ENCODE measurements at regions not wholly inside any gene's neighbourhood (a gene's known extent, or its start where the extent isn't known, plus 50 kb on each side); places are given as distances from the start of the nearest gene placed in this dataset.

DNA sequence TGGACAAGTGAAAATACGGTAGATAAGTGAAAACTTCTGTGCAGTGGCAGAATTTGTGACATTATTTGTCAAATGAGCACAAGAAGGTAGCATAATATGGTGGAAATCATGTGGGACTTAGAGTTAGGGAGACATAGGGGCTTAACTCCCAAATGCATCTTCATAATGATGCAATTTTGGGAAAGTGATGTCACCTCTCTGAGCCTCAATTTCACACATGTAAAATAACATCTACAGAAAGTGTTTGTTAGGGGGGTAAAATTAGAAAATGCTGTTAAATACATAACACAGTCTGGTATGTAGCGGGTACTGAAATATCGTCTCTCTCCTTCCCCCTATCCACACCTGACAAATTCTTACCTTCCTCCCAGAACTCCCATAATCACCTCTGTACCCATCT, 52.9 kb upstream of the CAPN7 start:
- Histone ChIP-seq H3K27me3 (replicated peaks in 1 of 4; ENCODE audit: control extremely low read depth in 1 of 4, control insufficient read depth in 3 of 4, insufficient read depth in 4 of 4, low read length in 3 of 4) (peaks cover 0 to 31% (median 19%) of the 10 kb centered on the region in 4 experiments), H3K9ac (ENCODE audit: low read length) (no peak overlapping the region), H3K4me2 (replicated peaks; ENCODE audit: low read depth, low read length, poor library complexity, severe bottlenecking) (no peak overlapping the region), H2AFZ (ENCODE audit: insufficient read depth, low read depth, low read length, poor library complexity, severe bottlenecking) (no peak overlapping the region), H3K79me2 (ENCODE audit: control insufficient read depth, insufficient read depth, low read length) (no peaks in the 10 kb centered on the region), H4K20me1 (ENCODE audit: control insufficient read depth, insufficient read depth, low read length, poor library complexity, severe bottlenecking) (no peaks in the 10 kb centered on the region), H3K4me1 (ENCODE audit: control insufficient read depth in 2 of 2, insufficient read depth in 2 of 2, low read length in 2 of 2) (no peaks in the 10 kb centered on the region), H3K27ac (ENCODE audit: low read length in 2 of 2) (no peak overlapping the region), H3K9me3 (ENCODE audit: control extremely low read depth in 1 of 3, control insufficient read depth in 2 of 3, insufficient read depth in 1 of 3, low read length in 2 of 3) (no peaks in the 10 kb centered on the region), H3K36me3 (replicated peaks in 1 of 2; ENCODE audit: control extremely low read depth in 1 of 2, control insufficient read depth in 1 of 2, extremely low read depth in 1 of 2, insufficient read depth in 2 of 2, low read length in 1 of 2) (no peaks in the 10 kb centered on the region), H3K4me3 (ENCODE audit: control extremely low read depth in 1 of 5, extremely low read depth in 1 of 5, insufficient read depth in 1 of 5, low read depth in 2 of 5, low read length in 4 of 5) (no peak overlapping the region)
- Mint-ChIP-seq H3K27ac (no peak overlapping the region), H3K4me1 (no peaks in the 10 kb centered on the region), H3K9me3 (ENCODE audit: insufficient read depth) (peaks cover 4% of the 10 kb centered on the region), H3K4me3 (no peak overlapping the region), H3K27me3 (peaks cover 47% of the 10 kb centered on the region)
- CTCF ChIA-PET: interaction anchor here (1.0 kb wide), 1 partner anchor 37 kb away, joined by 3 read pairs; no protein-coding TSS in a partner anchor
- POLR2A ChIA-PET: no interaction called here
- WGBS (ENCODE audit: insufficient coverage): 96% methylated on average over 3 of the region's 3 CpGs
- no peak for ATAC-seq (ENCODE audit: low read depth)
- TF ChIP-seq, protein P1, sequence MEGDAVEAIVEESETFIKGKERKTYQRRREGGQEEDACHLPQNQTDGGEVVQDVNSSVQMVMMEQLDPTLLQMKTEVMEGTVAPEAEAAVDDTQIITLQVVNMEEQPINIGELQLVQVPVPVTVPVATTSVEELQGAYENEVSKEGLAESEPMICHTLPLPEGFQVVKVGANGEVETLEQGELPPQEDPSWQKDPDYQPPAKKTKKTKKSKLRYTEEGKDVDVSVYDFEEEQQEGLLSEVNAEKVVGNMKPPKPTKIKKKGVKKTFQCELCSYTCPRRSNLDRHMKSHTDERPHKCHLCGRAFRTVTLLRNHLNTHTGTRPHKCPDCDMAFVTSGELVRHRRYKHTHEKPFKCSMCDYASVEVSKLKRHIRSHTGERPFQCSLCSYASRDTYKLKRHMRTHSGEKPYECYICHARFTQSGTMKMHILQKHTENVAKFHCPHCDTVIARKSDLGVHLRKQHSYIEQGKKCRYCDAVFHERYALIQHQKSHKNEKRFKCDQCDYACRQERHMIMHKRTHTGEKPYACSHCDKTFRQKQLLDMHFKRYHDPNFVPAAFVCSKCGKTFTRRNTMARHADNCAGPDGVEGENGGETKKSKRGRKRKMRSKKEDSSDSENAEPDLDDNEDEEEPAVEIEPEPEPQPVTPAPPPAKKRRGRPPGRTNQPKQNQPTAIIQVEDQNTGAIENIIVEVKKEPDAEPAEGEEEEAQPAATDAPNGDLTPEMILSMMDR (IDR thresholded peaks at IDR 0.05): no peak
- no peak for TF ChIP-seq EZH2 (IDR thresholded peaks at IDR 0.05; ENCODE audit: borderline replicate concordance, insufficient read depth, low read depth, low read length, poor library complexity, severe bottlenecking)
- DNase-seq: no peak
- intact Hi-C loops (cut with micrococcal nuclease): no loop called here

GRCh38 chr3:15154326-15154725, 51.7 kb upstream of the CAPN7 start:
- Mint-ChIP-seq H3K27ac (no peak overlapping the region), H3K27me3 (peaks cover 47% of the 10 kb centered on the region), H3K9me3 (ENCODE audit: insufficient read depth) (peaks cover 4% of the 10 kb centered on the region), H3K4me1 (no peaks in the 10 kb centered on the region), H3K4me3 (no peak overlapping the region)
- Histone ChIP-seq H4K20me1 (ENCODE audit: control insufficient read depth, insufficient read depth, low read length, poor library complexity, severe bottlenecking) (no peaks in the 10 kb centered on the region), H3K79me2 (ENCODE audit: control insufficient read depth, insufficient read depth, low read length) (no peaks in the 10 kb centered on the region), H2AFZ (ENCODE audit: insufficient read depth, low read depth, low read length, poor library complexity, severe bottlenecking) (no peak overlapping the region), H3K4me2 (replicated peaks; ENCODE audit: low read depth, low read length, poor library complexity, severe bottlenecking) (no peak overlapping the region), H3K9me3 (ENCODE audit: control extremely low read depth in 1 of 3, control insufficient read depth in 2 of 3, insufficient read depth in 1 of 3, low read length in 2 of 3) (no peaks in the 10 kb centered on the region), H3K27ac (ENCODE audit: low read length in 2 of 2) (no peak overlapping the region), H3K4me3 (ENCODE audit: control extremely low read depth in 1 of 5, extremely low read depth in 1 of 5, insufficient read depth in 1 of 5, low read depth in 2 of 5, low read length in 4 of 5) (no peak overlapping the region), H3K36me3 (replicated peaks in 1 of 2; ENCODE audit: control extremely low read depth in 1 of 2, control insufficient read depth in 1 of 2, extremely low read depth in 1 of 2, insufficient read depth in 2 of 2, low read length in 1 of 2) (no peaks in the 10 kb centered on the region), H3K27me3 (replicated peaks in 1 of 4; ENCODE audit: control extremely low read depth in 1 of 4, control insufficient read depth in 3 of 4, insufficient read depth in 4 of 4, low read length in 3 of 4) (peaks cover 0 to 31% (median 16%) of the 10 kb centered on the region in 4 experiments), H3K9ac (ENCODE audit: low read length) (no peak overlapping the region), H3K4me1 (ENCODE audit: control insufficient read depth in 2 of 2, insufficient read depth in 2 of 2, low read length in 2 of 2) (no peaks in the 10 kb centered on the region)
- WGBS (ENCODE audit: insufficient coverage): no CpG with 5 or more reads among the region's 2 CpGs
- DNase-seq (no peak), ATAC-seq (ENCODE audit: low read depth) (no peak)
- TF ChIP-seq, protein P1 (IDR thresholded peaks at IDR 0.05): no peak
- no peak for TF ChIP-seq EZH2 (IDR thresholded peaks at IDR 0.05; ENCODE audit: borderline replicate concordance, insufficient read depth, low read depth, low read length, poor library complexity, severe bottlenecking)
- POLR2A ChIA-PET: no interaction called here
- CTCF ChIA-PET: no interaction called here
- intact Hi-C loops (cut with micrococcal nuclease): no loop called here

Data from B cell (primary cell).